GM19397 (cell line): ENCODE measurements at regions not wholly inside any gene's neighbourhood (a gene's known extent, or its start where the extent isn't known, plus 50 kb on each side); places are given as distances from the start of the nearest gene placed in this dataset.
"Not testable (repeated sequence)": the region's sequence is repeated elsewhere in the genome, so short reads cannot be mapped to it uniquely, and the experiment has no call there.

Experiments
- ATAC-seq: cut with Tn5 transposase; IDR thresholded peaks from one replicate; pipeline ENCODE4 v1.9.1; 2021; ENCODE audit warnings: mild to moderate bottlenecking, moderate library complexity; ENCODE audit not compliant: unreplicated experiment

DNA sequence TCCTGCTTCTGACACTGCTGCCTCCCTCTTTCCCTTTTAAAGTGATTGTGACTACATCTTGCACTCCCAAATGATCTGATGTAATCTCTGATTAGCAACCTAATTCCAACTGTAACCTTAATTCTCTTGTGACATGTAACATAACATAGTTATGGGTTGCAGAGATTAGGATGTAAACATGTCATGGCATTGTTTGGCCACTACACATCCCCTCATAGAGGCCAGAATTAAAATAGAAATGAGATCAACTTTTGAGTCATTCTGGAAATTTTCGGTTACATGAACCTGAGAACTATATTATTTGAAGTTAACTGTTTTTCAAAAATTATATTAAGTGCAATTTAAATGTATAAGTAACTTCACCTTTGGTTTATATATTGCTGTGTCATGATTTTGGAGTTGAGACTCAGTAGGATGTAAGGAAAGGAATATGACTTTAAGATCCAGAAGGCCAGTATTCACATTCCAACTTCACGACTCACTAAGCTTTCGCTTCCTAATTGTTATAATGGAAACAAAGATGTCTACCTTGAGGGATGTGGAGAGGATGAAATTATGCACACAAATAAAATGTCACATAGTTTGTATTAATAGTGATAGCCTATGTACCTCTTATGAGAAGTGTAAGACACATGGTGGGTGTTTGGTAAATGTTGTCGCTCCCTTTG, 611.9 kb upstream of the MAP3K7 start:
- ATAC-seq, result no peak

- no peak for ATAC-seq
Observed at GRCh38 chr6:91196729-91197128, 609.9 kb upstream of the MAP3K7 start.

- no peak for ATAC-seq
Observed at GRCh38 chr6:91193446-91193845, 606.6 kb upstream of the MAP3K7 start.

DNA sequence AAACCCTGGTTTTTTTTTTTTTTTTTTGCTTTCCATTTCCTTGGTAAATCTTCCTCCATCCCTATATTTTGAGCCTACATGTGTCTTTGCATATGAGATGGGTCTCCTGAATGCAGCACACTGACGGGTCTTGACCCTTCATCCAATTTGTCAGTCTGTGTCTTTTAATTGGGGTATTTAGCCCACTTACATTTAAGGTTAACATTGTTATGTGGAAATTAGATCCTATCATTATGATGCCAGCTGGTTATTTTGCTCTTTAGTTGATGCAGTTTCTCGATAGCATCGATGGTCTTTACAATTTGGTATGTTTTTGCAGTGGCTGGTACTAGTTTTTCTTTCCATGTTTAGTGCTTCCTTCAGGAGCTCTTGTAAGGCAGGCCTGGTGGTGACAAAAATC, 603.2 kb upstream of the MAP3K7 start:
- not testable (repeated sequence) for ATAC-seq

GRCh38 chr6:91185072-91185471, 598.2 kb upstream of the MAP3K7 start:
- no peak for ATAC-seq

GRCh38 chr6:91181416-91181815, 594.5 kb upstream of the MAP3K7 start:
- ATAC-seq, result no peak

DNA sequence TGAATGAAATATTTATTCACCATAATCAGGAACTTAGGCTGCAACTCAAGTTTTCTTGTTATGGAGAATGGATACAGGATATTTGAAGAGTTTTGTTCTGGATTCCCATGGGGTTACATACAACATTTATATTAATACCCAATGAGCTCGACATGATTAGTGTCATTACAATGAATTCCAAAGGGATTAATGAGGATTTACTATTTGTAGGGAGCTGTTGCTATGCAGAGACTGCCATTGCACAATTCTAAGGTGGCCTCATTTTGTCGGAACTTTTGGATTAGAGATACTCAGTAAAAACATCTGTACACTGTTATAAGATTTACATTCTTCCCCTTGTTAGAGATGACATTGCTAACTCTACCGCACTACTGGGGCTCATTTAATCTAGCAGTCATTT, 586.8 kb upstream of the MAP3K7 start:
- no peak for ATAC-seq

DNA sequence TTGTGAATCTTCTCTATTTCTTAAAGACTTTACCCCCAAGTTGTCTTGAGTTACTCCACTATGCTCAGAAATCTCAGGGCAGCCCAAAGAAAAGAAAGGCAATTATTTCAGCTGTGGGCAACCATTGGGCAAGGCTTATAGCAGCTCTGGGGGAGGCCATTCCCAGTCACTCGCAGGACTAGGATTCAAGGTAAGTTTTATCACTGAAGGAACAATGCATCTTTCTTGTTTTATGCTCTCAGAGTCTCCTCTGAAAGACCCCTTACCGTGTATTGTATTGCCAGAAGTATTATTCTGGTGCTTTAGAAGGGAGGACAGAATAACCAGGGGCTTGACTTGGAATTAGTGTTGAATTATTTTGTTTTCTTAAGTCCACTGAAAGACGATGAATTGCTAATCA, 586.3 kb upstream of the MAP3K7 start:
- no peak for ATAC-seq

DNA sequence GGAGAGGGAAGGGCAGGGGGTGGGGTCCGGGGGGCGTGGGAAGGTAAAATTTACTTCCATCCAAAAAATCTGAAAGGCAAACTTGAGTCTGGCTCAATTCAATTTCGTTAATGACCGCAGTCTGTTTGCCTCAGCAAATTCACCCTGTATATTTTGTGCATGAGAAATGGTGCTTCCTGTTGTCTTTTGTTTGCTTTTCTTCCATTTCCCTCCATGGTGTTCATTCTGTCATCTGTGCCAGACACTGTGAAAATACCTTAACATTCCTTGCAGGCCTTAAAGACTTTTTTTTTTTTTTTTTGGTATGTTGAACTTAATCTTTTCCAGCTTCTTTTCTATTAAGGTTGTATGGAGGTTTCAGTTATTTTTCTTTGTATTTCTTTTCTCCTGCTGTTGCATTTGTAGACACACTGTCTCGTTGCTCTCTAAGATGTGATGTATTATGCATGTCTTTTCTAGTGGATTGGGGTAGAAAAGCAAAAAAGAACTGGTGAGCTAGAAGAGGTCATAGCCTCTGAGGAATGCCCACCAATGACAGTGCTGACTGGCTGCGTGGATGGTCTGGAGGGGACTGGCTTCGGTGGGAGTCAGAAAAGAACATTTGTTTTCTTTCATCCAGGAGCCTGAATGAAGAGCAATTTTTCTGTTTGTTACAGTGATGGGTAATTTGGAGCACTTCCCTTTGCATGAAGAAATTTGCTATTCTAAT, 585.0 kb upstream of the MAP3K7 start:
- ATAC-seq, result no peak

DNA sequence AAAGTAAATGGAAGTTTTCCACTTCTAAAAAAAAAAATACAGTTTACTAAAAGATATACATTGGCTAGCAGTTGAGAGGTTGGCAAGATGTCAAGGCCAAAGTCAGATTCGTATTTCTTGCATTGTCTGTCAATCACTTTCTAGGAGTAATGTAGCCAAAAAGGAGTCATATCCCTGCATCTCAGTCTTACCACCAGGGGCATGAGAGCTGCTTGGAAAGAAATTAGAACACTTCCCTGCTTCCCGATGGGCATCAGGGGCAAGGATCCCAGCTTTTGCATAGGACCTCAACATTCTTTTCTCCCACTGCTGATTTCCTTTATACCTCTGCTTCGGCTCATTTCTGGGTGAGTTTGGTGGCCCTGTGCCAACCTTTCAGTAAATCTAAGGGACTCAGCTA, 581.0 kb upstream of the MAP3K7 start:
- no peak for ATAC-seq

- no peak for ATAC-seq
Observed at GRCh38 chr6:91166271-91167046, 579.6 kb upstream of the MAP3K7 start.

DNA sequence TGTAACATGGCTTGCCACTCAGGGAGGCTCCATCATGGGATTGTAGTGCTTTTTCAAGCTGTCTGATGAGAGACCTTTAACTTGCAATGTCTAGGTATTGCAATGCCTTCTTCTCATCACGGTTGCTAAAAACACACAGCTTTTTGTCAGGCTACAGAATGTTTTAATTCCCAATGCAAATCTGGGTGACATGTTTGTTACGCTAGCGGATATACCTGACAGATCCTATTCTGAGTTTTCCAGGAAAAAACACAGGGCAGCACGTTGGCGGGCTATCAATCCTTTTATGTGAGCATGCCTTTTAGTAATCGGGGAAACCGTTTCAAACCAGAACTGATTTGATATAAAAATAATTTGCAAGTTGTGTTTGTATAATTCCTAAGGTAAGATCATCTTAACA, 577.2 kb upstream of the MAP3K7 start:
- no peak for ATAC-seq

GRCh38 chr6:91161246-91161645, 574.4 kb upstream of the MAP3K7 start:
- ATAC-seq, result no peak

- no peak for ATAC-seq
Observed at GRCh38 chr6:91155129-91155785, 568.4 kb upstream of the MAP3K7 start.

- ATAC-seq, result no peak
Observed at GRCh38 chr6:91152824-91153223, 566.0 kb upstream of the MAP3K7 start.

DNA sequence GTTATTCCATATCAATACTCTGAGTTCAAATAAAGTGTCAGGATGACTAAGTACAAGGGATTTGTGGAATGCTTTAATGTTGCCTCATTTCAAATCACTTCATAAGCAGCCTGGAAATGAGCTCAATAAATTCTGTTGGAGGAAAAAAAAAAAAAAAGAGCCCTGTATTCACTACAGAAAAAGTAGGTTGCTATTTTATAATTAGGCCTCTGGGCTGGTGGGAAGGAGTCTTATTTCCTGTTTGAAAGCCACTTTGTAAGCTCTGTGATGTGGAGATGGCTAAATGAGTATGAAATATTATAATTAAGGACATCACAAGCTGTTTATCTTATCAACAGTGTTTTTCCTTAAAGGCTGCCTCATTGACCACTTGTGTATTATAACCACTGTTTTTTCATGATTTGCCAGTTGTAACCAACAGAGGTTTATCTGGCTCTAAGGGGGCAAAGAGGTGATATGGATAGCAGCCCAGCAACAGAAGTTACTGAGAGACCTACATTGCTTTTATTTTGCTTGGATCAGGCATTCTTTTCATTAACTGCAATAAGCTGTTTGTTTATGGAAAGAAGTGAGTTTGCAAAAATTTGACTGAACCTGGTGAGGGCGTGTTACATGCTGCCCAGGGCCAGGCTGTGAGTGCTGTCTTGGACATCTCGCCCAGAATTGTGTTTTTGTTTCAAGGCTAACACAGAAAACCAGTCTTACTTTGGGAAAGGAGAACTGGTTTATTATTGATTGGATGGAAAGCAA, 563.3 kb upstream of the MAP3K7 start:
- no peak for ATAC-seq

- no peak for ATAC-seq
Observed at GRCh38 chr6:91149246-91149955, 562.5 kb upstream of the MAP3K7 start.

GRCh38 chr6:91144126-91144525, 557.3 kb upstream of the MAP3K7 start:
- ATAC-seq, result no peak

GRCh38 chr6:91142154-91142553, 555.3 kb upstream of the MAP3K7 start:
- ATAC-seq, result no peak

GRCh38 chr6:91141346-91141745, 554.5 kb upstream of the MAP3K7 start:
- no peak for ATAC-seq
